Muscle of leg (tissue), 3 donors: ENCODE measurements at regions not wholly inside any gene's neighbourhood (a gene's known extent, or its start where the extent isn't known, plus 50 kb on each side); places are given as distances from the start of the nearest gene placed in this dataset.
"Not testable (repeated sequence)": the region's sequence is repeated elsewhere in the genome, so short reads cannot be mapped to it uniquely, and the experiment has no call there.

ENCODE experiments used
- DNase-seq: peaks from one replicate; pipeline ENCODE4 v3.0.0; 2013
- H3K27ac ChIP-seq: one replicate; pipeline ENCODE4 v1.5.1; 2013; ENCODE audit warnings: mild to moderate bottlenecking, low read length, control low read depth
- H3K27me3 ChIP-seq: one replicate; pipeline ENCODE4 v1.6.1; 2013; ENCODE audit warnings: low read length; ENCODE audit not compliant: control insufficient read depth, insufficient read depth
- H3K36me3 ChIP-seq: one replicate; pipeline ENCODE4 v1.6.1; 2013; ENCODE audit warnings: low read length; ENCODE audit not compliant: control insufficient read depth, insufficient read depth
- H3K4me1 ChIP-seq: one replicate; pipeline ENCODE4 v1.6.1; 2013; ENCODE audit warnings: low read length; ENCODE audit not compliant: control insufficient read depth, insufficient read depth
- H3K4me3 ChIP-seq: one replicate; pipeline ENCODE4 v1.5.1; 2013; ENCODE audit warnings: low read length, control low read depth
- H3K9me3 ChIP-seq: replicated peaks from 2 replicates; pipeline ENCODE4 v1.6.1; 2013; ENCODE audit warnings: low read depth, low read length; ENCODE audit not compliant: control insufficient read depth
- WGBS: methylation state at CpG from one replicate; pipeline ENCODE4 v1.1.5; 2013; ENCODE audit warnings: missing lambda C conversion rate; ENCODE audit not compliant: insufficient coverage; 5-methylcytosine and 5-hydroxymethylcytosine counted together

DNA sequence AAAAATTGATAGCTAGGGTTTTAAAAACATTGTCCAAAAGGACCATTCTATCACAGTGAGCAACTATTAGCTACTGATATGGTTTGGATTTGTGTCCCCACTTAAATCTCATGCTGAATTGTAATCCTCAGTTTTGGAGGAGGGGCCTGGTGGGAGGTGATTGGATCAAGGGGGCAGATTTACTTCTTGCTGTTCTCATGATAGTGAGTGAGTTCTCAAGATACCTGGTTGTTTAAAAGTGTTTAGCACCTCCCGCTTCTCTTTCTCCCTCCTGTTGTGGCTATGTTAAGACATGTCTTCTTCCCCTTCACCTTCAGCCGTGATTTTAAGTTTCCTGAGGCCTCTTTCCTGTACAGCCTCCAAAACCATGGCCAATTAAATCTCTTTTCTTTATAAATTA is 500.4 kb upstream of the POT1 start:
- WGBS = 73% methylated on average over 2 of the region's 2 CpGs

GRCh38 chr7:125427676-125428075 is 498.1 kb upstream of the POT1 start:
- Histone ChIP-seq H3K27ac (no peak overlapping the region), H3K9me3 (no peaks in the 10 kb centered on the region), H3K36me3 (no peaks in the 10 kb centered on the region), H3K4me3 (no peak overlapping the region), H3K27me3 (no peaks in the 10 kb centered on the region), H3K4me1 (no peaks in the 10 kb centered on the region)
- DNase-seq = no peak
- WGBS = no CpG with 5 or more reads among the region's 1 CpG

More for the DNA sequence above, 500.4 kb upstream of the POT1 start:
- no peaks in the 10 kb centered on the region for H3K4me1 ChIP-seq
- no peaks in the 10 kb centered on the region for H3K36me3 ChIP-seq
- DNase-seq = no peak
- H3K27me3 ChIP-seq = no peaks in the 10 kb centered on the region
- no peak overlapping the region for H3K27ac ChIP-seq
- no peak overlapping the region for H3K4me3 ChIP-seq
- no peaks in the 10 kb centered on the region for H3K9me3 ChIP-seq

DNA sequence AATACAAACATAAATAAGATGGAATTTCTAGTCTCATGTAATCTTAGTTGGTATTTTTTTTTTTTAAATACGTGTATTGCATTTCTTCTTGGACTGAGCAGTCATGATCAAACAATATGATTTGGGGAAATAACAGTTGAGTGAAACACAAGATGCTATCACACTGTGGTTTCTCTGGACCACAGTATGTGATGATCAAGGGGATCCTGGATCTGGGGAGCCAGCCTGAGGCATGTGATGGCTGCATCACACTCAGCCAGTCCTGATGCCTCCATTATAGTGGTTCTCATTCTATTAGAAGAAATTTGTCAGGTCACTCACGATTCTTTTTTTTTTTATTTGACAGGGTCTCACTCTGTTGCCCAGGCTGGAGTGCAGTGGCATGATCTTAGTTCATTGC is 495.9 kb upstream of the POT1 start:
- no peaks in the 10 kb centered on the region for H3K9me3 ChIP-seq
- no peaks in the 10 kb centered on the region for H3K27me3 ChIP-seq
- H3K4me1 ChIP-seq = no peaks in the 10 kb centered on the region
- H3K36me3 ChIP-seq = no peaks in the 10 kb centered on the region
- no peak overlapping the region for H3K27ac ChIP-seq
- no peak for DNase-seq
- WGBS = 90% methylated on average over 2 of the region's 2 CpGs
- no peak overlapping the region for H3K4me3 ChIP-seq

DNA sequence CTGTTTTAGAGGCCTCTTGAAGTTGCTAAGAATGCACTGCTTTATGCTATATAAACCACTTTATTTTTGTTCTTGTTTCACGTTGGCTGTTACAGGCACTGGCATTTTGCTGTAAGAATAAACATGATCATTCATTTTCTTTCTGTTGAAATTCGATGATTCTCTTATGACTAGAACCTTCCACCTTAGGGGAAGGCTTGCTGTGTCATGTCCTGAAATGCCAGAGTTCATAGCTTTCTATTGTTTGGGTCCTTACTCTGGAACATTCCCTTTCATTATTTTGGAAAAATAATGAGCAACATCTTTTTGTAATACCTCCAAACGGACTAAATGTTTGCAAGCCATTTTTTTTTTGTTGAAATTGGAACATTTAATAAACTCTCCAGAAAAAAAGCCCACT is 495.1 kb upstream of the POT1 start:
- WGBS = no CpG with 5 or more reads among the region's 3 CpGs
- Histone ChIP-seq H3K27me3 (no peaks in the 10 kb centered on the region), H3K27ac (no peak overlapping the region), H3K9me3 (no peaks in the 10 kb centered on the region), H3K4me3 (no peak overlapping the region), H3K4me1 (no peaks in the 10 kb centered on the region), H3K36me3 (no peaks in the 10 kb centered on the region)
- no peak for DNase-seq

GRCh38 chr7:125423458-125424155 is 494.0 kb upstream of the POT1 start:
- Histone ChIP-seq H3K36me3 (no peaks in the 10 kb centered on the region), H3K27ac (no peak overlapping the region), H3K9me3 (no peaks in the 10 kb centered on the region), H3K4me1 (no peaks in the 10 kb centered on the region), H3K27me3 (no peaks in the 10 kb centered on the region), H3K4me3 (no peak overlapping the region)
- DNase-seq = peak; percentile 2

DNA sequence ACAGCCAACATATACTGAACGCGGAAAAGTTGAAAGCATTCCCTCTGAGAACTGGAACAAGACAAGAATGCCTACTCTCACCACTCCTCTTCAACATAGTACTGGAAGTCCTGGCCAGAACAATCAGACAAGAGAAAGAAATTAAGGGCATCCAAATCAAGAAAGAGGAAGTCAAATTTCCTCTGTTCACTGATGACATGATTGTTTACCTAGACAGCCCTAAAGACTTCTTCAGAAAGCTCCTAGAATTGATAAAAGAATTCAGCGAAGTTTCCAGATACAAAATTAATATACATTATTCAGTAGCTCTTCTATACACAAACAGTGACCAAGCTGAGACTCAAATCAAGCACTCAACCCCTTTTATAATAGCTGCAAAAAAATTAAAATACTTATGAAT is 491.8 kb upstream of the POT1 start:
- H3K9me3 ChIP-seq, H3K4me1 ChIP-seq, H3K27me3 ChIP-seq, H3K4me3 ChIP-seq, H3K27ac ChIP-seq, H3K36me3 ChIP-seq, DNase-seq: not testable (repeated sequence)
- WGBS = no CpG with 5 or more reads among the region's 3 CpGs

DNA sequence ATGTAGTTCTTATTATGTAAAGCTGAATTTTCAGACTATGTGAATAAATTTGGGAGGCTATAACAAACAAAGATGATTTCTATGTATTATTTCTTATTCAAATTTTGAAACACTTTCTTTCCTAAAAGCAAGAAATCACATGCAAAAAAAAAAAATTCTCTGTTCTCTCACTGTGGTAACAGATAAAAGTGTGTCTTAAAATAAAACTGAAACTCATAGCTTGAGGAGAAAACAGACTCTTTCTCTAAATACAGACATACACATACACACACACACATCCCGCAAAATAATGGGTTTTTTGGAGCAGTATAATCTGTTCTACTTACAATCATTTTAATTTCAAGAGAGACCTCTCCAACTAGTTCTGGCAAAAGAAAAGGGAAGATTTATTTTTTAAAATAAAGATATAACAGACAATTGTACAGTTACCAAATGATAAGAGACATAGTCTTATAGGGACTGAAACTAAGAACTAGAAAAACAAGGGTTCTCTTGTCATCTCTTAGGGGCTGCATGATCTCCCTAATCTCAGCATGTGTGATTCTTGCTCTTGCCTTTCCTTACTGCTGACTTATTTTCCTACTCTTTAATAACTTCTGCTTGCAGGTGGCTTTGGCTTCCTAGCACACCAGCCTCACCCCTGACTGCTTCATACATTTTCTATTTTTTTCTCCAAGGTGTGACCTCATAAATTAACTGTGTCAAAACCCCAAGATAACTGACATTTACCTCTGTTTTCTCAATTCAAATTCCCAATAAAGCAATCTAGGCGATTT is 483.5 kb upstream of the POT1 start:
- H3K4me1 ChIP-seq = no peaks in the 10 kb centered on the region
- DNase-seq = no peak
- no peak overlapping the region for H3K27ac ChIP-seq
- no peaks in the 10 kb centered on the region for H3K9me3 ChIP-seq
- H3K36me3 ChIP-seq = no peaks in the 10 kb centered on the region
- no peaks in the 10 kb centered on the region for H3K27me3 ChIP-seq
- H3K4me3 ChIP-seq = no peak overlapping the region
- WGBS = no CpG with 5 or more reads among the region's 2 CpGs

DNA sequence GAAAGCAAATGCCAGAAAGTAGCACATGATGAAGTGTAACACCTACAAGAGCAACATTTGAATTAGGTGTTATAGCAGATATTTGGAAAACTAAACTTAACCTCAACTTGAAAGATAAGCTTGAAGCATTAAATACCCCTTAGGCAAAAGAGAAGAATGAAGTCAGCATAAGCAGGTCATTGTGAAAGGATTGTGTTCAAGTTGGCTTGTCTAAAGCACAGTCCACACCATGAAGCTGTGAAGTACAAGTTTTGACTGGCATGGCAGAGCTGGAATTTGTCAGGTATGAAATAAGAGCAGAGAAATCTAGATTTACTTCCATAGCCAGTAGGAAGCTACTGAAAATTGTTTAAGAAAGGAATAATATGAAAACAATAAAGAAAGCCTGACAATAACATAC is 480.3 kb upstream of the POT1 start:
- no peaks in the 10 kb centered on the region for H3K4me1 ChIP-seq
- H3K36me3 ChIP-seq = no peaks in the 10 kb centered on the region
- H3K9me3 ChIP-seq = no peaks in the 10 kb centered on the region
- H3K4me3 ChIP-seq = no peak overlapping the region
- no peak for DNase-seq
- no peak overlapping the region for H3K27ac ChIP-seq
- no peaks in the 10 kb centered on the region for H3K27me3 ChIP-seq

- Histone ChIP-seq H3K4me1 (no peaks in the 10 kb centered on the region), H3K4me3 (no peak overlapping the region), H3K9me3 (no peaks in the 10 kb centered on the region), H3K36me3 (no peaks in the 10 kb centered on the region), H3K27ac (no peak overlapping the region), H3K27me3 (no peaks in the 10 kb centered on the region)
- WGBS = no CpG with 5 or more reads among the region's 1 CpG
- DNase-seq = no peak
Measured at GRCh38 chr7:125406111-125406510, 476.5 kb upstream of the POT1 start.

- H3K27me3 ChIP-seq = no peaks in the 10 kb centered on the region
- H3K9me3 ChIP-seq = no peaks in the 10 kb centered on the region
- H3K4me1 ChIP-seq = no peaks in the 10 kb centered on the region
- WGBS = 100% methylated on average over 1 of the region's 3 CpGs
- H3K27ac ChIP-seq = no peak overlapping the region
- H3K4me3 ChIP-seq = no peak overlapping the region
- no peaks in the 10 kb centered on the region for H3K36me3 ChIP-seq
- no peak for DNase-seq
Measured at GRCh38 chr7:125399408-125399807, 469.8 kb upstream of the POT1 start.
